NCI-H2107 treated with DMSO at 0.1 percent for 48 hours (cell line): ENCODE measurements at regions not wholly inside any gene's neighbourhood (a gene's known extent, or its start where the extent isn't known, plus 50 kb on each side); places are given as distances from the start of the nearest gene placed in this dataset.

ENCODE experiments used
- DNase-seq: peaks from one replicate; lab custom pipeline; 2025; ENCODE audit not compliant: unreplicated experiment; lab: John Stamatoyannopoulos, UW

DNA sequence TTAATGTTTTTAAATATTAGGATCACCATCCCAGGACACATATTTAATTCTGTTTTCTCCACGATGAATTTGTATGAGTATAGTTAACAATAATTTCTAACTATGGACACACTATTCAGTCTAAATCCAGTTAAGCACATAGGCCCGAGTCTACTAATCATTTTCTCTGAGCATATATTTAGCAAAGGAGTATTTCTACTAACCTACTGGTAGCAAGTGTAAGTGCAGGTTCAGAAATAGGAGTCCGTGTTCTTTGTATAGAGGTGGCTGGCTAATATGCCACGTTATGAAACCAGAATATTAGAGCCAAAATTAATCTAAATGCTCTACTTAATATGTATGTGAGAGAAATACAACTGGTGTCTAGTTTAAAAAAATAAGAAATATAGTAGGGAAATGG is 416.6 kb upstream of the NXPH2 start:
- DNase-seq, result no peak

DNA sequence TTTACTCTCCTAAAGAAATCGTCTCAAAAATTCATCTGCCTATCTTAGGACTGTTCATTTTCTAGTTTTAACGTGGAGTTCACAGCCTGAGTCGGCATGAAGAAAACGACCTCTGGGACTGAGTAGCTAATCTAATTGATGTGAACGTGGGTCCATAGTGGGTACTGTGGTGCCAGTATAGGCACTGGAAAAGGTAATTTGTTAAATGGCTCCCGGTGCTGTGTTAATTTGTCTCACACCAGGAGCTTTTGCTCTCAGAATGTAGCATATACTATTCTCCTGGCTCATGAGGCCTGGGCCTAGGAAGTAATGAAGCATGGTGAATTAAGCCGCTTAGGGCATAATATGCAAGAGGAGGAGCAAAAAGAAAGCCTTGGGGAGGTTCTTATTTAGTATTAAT is 414.4 kb upstream of the NXPH2 start:
- no peak for DNase-seq

DNA sequence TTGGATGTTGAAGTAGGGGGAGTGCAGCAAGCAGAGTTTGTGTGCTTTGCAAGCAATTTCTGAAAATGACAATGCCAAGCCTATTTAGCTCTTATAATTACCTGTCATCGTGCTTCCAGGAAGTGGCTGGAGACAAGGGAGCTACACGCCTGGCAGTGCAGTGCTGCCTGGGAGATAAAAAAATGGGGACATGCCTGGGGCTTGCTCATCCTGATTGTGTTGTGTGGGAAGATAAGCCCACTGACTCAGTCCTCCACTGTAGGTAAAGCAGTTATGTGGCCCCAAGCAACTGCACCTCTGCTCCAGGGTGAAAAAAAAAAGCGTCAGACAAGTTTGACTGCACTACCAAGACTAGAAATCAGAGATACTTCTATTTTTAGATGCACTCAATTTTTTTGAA is 396.9 kb upstream of the NXPH2 start:
- DNase-seq, result no peak

DNA sequence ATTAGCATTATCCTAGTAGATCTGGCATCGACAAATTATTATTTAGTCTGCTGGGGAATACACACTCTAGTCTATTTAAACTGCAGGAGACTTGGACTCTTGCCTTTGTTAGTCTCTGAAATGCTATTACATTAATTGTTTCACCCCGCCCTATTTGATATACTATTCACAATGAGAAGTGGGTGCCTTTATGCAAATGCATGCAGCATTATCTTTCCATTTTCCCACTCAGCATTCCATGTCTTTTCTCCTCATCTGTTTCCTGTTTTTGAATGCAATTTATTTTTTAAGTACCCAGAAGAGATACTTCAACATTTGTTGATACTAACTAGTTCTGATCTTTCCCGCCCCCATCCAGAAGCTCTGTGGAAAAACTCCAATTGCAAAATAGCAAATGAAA is 395.3 kb upstream of the NXPH2 start:
- DNase-seq, result no peak

GRCh38 chr2:139170406-139170805 is 390.2 kb upstream of the NXPH2 start:
- DNase-seq, result no peak

GRCh38 chr2:139165601-139166000 is 385.4 kb upstream of the NXPH2 start:
- DNase-seq, result no peak

GRCh38 chr2:139165041-139165440 is 384.9 kb upstream of the NXPH2 start:
- DNase-seq, result no peak

- DNase-seq, result no peak
Observed at GRCh38 chr2:139162957-139163356, 382.8 kb upstream of the NXPH2 start.

- no peak for DNase-seq
Observed at GRCh38 chr2:139162456-139162855, 382.3 kb upstream of the NXPH2 start.

- DNase-seq, result no peak
Observed at GRCh38 chr2:139160836-139161235, 380.6 kb upstream of the NXPH2 start.

- no peak for DNase-seq
Observed at GRCh38 chr2:139159177-139159576, 379.0 kb upstream of the NXPH2 start.

GRCh38 chr2:139156730-139157129 is 376.5 kb upstream of the NXPH2 start:
- DNase-seq, result no peak

GRCh38 chr2:139155991-139156390 is 375.8 kb upstream of the NXPH2 start:
- DNase-seq, result no peak

DNA sequence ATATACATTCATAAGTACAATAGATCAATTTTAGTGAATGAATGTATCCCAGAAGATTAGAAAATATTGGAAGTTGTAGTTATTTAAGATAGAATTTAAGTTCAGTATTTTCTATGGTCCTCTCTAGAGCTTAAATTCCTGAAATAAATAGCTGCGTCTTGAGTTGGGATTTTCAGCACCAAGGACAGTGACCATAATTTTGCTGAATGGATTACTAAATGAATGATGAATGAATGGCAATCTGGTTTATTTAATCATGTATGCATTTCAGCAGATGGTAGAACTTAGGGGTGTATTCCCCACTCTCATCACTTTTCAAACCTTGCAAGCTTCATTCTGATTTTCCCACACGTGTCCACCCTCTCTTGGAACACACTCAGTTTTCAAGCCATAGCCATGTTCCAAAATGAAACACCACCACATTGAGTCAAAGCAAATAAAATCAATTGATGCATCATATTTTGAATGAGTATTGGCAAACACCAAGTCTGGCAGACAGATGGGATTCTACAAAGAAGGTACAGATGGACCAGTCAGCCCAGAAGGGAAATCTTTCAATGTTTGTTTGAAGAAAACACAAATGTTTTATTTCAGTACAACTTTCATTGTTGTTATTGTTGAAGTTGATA is 362.2 kb upstream of the NXPH2 start:
- DNase-seq, result no peak

GRCh38 chr2:139124271-139124670 is 344.1 kb upstream of the NXPH2 start:
- no peak for DNase-seq

GRCh38 chr2:139123795-139124194 is 343.6 kb upstream of the NXPH2 start:
- DNase-seq, result no peak

DNA sequence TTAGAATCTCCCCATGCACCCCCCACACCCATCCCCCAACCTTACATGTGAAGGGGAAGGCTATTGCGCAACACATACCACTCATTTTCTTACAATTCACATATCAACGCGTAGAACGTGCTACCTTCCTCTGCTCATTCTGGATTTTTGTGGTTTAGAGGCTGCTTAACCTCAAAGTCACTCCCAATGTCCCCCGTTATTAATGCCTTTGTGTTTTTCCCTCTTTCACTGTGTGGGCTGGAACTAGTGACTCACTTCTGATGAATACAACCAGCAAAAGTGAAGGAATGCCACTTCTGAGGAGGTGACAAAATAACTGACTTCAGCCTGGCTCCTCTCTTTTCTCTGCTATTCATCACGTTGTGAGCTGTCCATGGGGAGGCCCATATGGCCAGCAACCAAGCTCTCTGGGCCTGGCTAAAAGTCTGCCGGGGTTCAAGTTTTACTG is 342.5 kb upstream of the NXPH2 start:
- no peak for DNase-seq

DNA sequence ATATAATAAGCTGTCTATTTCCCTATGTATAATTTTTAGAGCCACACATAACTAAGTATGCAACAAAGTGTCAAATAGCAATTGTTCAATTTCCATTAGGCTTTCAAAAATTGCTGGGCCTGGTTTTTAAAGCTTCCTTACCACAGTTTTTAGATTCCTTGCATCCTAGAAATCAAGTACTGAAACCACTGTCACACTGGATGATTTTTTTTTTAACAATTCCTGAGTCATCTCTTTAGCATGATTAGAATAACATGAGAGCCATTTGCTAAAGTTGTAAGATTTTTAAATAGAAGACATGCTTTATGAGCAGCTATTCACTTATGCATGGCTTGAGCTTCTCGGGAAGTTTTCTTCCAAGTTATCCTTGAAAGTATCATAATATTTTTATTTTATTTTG is 319.5 kb upstream of the NXPH2 start:
- no peak for DNase-seq

DNA sequence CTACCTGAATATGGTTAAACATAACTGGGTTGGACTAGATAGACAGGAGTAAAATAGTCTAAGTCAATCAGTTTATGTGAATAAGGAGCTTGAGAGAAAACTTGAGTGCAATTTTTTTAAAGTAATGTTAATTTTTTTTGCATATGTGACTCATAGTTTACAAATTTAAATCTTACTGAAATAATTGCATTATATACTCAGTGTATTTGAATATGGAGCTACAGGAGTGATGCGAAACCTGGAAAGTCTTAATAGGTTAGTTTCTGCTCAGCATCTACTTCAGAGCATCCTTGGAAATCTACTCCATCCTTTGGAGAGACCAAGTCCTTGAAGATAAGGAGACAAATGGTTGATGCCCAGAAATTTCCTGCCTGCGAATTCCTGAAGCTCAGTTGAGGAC is 318.8 kb upstream of the NXPH2 start:
- DNase-seq, result no peak

DNA sequence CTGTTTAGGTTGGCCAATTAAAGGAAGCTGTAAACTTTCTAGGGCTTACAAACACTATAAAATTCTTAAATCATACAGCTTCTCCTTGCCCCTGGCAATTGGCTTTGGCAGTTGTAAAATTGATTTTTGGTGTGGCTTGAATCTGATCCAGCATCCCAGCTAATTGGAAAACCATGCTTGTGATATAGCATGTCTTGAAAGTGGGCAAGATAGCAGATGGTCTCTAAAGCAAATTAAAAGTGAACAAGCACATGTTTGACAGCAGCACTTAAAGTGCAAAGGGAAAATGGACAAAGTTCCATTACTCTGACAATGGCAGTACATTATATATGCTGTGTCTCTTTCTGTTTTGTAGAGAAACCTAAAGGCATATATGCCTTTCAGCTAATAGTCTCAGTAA is 302.9 kb upstream of the NXPH2 start:
- DNase-seq, result no peak

DNA sequence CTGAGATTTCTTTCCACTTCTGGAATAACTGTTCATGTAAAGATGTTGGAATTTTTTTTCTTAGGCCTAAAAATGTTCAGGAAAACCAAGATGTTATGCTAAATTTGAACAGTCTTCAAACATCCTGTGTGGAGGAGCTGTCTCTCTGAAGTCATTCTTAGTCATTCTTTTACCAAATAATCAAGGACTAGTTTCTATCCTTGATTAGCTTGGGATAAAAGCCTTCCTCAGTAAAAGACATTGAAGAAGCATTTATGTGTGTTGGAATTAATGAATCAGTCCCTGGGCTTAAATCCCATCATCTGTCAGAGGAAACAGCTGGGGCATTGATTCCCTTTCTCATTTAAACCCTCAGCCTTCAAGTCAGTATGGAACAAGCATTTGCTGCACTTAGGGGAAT is 300.1 kb upstream of the NXPH2 start:
- DNase-seq, result no peak

- no peak for DNase-seq
Observed at GRCh38 chr2:139079311-139079710, 299.1 kb upstream of the NXPH2 start.

GRCh38 chr2:139078376-139078775 is 298.2 kb upstream of the NXPH2 start:
- DNase-seq, result no peak
